ENCODE measurements at regions not wholly inside any gene's neighbourhood (a gene's known extent, or its start where the extent isn't known, plus 50 kb on each side); places are given as distances from the start of the nearest gene placed in this dataset.
A peak's percentile ranks its signal among the peaks of the same experiment; 100 is the strongest.

DNA sequence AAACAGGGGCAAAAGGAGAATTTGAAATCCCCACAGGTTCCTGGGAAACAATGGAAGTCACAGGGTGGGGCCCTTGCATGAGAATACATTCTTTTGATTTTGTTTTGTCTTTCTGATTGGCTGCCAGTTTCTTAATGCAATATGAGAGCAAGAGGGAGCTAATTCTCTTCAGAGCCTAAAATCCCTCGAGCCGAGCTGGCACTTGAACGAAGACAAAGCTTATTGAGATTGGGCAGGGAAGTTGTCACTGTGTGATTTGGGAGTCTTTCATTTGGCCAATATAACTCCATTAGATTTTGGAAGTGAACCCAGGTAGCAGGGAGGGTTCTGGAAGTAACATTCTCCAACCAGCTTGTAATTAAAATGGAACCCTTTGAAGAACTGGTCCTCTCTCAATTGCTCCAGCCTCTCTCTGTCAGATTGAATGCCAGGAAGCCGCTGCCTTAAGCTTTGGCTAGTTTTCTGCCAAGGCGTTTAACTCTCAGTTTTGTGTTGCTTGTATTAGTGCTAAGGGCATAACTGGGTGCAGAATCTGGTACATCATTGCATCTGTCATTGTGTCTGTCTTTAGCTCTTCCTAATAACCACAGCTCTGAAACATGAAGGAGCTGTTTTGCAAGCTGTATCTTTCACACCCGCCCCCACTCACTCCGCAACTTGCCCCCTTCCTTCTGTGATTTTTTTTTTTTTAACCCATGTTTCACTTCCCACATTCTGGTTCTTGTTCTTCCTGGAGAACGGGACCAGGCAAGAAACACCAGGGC is 272.0 kb downstream of the MAF start:
- no peak for DNase-seq

DNA sequence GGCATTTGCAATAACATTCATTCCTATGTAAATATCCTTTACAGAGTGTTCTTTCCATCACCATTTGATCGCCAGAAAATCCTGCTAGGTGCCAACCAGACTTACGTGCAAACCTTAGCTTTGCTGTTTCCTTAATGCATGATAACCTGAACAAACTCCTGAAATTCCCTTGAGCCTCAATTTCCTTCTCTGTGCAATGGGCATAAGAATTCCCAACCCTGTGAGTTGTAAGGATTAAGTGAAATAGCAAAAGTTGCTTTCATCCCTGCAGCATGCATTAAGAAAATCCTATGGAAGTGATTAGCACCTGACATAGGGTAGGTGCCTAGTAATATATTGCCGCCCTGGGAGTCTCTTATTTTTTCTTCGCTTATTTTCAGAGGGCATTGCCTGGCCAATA is 272.7 kb downstream of the MAF start:
- DNase-seq = no peak

- no peak for DNase-seq
These were observed 274.0 kb downstream of the MAF start for GRCh38 chr16:79326549-79326948.

- peak; percentile 54 for DNase-seq
These were observed 275.2 kb downstream of the MAF start for GRCh38 chr16:79325226-79325945.

DNA sequence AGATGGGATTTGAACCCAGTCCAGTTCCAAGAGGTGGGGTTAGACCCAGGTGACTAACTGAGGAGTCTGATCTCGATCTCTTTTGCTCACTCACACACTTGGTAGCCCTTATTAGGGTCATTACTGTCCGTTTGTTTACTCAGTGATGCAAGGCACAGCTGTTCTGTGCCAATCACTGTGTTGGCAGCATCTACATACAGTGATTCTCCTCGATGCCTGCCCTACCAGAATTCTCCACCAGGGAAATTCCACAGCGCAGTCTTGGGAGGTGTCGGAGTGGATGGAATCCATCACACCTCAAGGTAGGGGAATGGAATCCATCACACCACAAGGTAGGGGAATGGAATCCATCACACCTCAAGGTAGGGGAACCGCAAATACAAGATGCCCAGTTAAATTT is 279.6 kb downstream of the MAF start:
- DNase-seq = no peak

GRCh38 chr16:79318143-79318899 is 282.2 kb downstream of the MAF start:
- DNase-seq = no peak

GRCh38 chr16:79317521-79317920 is 283.0 kb downstream of the MAF start:
- no peak for DNase-seq

GRCh38 chr16:79317026-79317425 is 283.5 kb downstream of the MAF start:
- DNase-seq = no peak

DNA sequence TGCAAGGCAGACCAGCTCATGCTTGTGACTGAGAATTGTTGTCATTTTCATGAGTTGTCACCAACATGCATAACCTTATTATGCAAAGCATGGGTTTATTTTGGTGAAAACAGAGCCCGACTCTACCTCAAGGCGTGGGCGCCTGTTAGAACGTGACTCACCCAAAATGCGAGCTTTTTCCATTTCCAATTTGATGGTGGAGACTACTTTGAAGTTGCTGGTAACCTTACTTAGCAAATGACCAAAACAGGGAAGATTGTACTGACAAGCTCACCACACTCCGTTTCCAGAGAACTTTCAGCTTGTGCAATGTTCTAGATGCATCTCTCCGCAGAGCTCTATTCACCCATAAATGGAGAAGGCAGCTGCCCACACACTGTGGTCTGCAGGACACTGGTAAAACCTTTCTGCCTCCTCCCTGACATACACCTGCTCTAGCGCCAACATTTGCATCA is 284.5 kb downstream of the MAF start:
- no peak for DNase-seq

DNA sequence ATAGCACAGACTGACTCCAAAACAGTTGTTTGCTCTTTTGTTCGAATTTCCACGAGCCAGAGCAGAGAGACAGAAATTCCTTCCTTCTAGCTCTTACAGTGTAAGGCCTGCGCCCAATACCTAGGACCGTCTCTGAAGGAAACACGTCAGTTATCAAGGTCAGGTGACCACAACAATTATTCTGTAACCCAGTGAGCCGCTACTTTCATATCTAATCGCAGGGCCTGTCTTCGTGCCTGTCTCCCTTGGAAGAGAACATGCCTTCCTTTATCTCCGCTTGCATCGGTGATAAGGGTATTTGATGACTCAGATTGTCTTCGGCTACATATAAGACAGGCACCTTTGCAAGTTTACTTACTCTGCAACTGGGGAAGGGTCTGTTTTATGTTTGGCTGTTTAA is 288.0 kb downstream of the MAF start:
- DNase-seq = no peak

- DNase-seq = no peak
These were observed 289.8 kb downstream of the MAF start for GRCh38 chr16:79310710-79311109.

DNA sequence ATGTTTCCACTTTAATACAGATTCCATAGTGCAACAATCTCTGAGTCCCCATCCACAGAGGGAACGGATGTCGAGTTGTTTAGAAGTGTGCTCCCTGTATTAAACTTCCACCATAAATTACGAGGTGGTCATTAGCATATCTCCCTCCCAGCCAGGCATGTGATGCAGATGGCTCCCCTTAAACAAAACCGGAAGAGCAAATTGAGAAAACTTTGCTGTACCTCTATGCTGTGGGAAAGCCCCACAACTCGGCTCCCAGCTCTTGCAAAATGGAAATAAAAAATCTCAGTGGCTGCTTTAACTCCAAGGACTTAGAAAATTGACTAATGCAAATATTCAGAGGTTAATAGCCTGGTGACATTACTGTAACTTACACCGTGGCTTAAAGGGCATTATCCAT is 290.9 kb downstream of the MAF start:
- no peak for DNase-seq

GRCh38 chr16:79307214-79307613 is 293.3 kb downstream of the MAF start:
- no peak for DNase-seq

DNA sequence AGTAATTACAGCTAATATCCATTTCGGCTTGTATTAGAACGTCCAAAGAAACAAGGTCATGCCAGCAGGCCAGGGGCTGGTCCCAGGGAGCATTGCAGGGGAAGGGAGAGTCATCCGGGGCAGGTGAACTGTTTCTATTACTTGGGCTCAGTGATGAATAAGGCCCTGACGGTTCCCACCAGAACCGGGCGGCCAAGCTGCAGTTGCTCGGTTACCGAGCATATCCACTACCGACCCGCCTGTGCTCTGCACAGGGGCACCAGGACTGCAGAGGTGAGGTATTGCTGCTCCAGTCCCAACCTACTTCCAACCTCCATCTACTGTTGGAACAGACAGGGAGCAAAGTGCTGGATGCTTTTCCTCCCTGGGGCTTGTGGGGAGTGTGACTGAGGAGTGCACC is 295.5 kb downstream of the MAF start:
- DNase-seq = no peak

DNA sequence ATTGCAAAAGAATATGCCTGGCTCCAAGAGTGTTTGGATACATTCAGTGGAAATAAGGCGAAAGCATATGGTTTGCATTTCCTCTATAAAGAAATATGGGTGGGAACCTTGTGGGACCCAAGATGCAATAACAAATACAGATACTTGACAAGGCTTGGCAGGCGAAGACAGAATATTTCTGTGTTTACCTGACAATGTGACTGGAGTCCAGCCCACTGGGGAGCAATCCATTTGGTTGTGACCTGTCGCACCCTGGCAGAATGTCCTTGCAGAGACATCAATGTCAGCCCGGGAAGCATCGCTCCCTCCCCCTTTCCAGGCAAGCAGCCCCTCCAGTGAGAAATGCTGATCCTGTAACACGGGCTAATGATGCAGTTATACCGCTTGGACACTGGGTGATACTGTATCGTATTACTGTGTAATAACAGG is 296.6 kb downstream of the MAF start:
- no peak for DNase-seq

- no peak for DNase-seq
These were observed 297.3 kb downstream of the MAF start for GRCh38 chr16:79303206-79303605.

DNA sequence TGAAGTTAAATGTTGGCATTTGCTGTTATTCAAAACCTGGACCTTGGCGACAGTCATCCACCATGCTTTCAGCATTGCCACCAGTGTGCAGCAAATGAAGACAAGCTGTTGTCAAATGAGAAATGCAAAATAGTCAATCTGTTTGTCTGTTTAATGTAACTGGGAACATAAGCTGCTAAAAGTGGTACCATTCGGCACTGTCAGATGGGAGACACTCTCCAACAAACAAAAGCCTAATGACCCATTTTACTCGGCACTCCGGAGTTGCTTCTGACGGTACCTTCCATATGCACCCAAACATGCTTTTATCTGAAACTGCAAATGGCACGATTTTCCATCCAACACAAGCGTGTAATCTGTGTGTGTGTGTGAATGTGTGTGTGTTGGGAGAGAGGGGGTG is 297.8 kb downstream of the MAF start:
- no peak for DNase-seq

- DNase-seq = no peak
These were observed 299.5 kb downstream of the MAF start for GRCh38 chr16:79301051-79301450.

DNA sequence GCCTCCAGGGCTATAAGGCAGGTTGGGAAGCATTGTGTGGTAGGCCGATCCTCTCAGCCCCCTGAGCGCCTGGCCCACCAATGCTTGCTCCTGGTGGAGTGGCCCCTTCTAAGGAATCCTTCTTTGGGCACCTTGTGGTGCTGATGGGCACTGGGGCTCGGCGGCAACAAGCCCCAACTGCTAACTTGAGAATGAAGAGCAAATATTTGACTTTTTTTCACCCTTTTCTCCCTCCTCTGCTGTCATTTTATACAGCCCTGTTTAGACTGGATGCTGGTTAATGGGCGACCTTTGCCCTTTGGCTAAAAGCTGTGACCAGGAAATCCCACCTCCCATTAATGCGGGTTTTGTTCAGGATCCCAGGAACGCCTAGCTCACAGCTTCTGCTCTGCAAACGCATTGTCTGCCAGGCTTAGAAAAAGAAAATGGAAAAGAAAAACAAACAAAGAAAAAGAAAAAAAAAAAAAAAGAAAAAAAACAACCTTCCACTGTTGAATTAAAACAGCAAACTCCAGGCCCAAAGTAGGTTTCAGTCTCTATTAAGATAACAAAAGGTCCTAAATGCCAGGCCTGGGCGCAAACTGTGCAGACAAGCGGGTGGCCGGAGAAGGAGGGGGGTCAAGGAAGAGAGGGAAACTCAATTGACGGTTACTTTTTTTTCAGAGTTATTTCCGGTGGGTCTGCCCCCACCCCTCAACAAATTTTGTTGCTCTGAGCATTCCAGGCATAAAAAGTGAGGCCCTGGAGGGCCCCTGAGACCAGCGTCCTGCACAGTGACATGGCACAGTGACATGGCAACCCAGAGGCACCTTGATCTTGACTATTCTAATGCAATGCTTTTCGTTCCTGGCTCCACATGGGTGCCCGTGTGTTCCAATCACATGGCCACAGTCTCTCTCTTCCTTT is 301.4 kb downstream of the MAF start:
- no peak for DNase-seq

- DNase-seq = no peak
These were observed 302.1 kb downstream of the MAF start for GRCh38 chr16:79298476-79298875.

- no peak for DNase-seq
These were observed 302.7 kb downstream of the MAF start for GRCh38 chr16:79297805-79298204.

DNA sequence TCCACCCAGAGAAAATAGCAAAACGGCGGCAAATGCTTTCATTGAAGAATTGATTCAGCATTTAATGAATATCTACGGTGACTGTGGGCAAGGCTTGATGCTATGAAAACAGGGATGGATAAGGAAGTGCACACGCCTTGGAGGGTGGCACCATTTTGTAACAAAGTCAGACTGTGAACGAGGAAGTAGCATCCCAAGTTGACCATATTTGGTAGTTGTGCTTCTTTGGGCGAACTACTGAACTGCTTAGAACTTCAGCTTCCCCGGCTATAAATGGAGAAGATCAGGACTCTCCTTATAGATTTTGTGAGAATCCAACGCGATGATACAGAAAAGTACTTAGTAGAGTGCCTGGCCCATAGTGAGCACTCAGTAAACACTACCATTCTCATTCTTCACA is 303.2 kb downstream of the MAF start:
- DNase-seq = no peak

GRCh38 chr16:79296491-79296890 is 304.0 kb downstream of the MAF start:
- no peak for DNase-seq

All from NCI-H2171 (cell line).